HT1080 (cell line): ENCODE measurements at regions not wholly inside any gene's neighbourhood (a gene's known extent, or its start where the extent isn't known, plus 50 kb on each side); places are given as distances from the start of the nearest gene placed in this dataset. TPM values are rescaled to one million over a fixed set of nuclear protein-coding genes. Genes with fewer than 3 reads are reported as not detected.

Experiments
- DNase-seq: peaks from one replicate; pipeline ENCODE4 v3.0.0-alpha.2; 2015; ENCODE audit warnings: low read depth
- small RNA-seq: library from RNA; depleted of rRNA; stranded (forward); fragments of <200 nt; gene quantifications from one replicate; pipeline ENCODE3, GENCODE V24; 2014

- no peak for DNase-seq
Observed at GRCh38 chr12:88648625-88649024, 68.4 kb upstream of the KITLG start.

- no peak for DNase-seq
Observed at GRCh38 chr12:88646824-88647223, 66.6 kb upstream of the KITLG start.

GRCh38 chr12:88645816-88646215, 65.5 kb upstream of the KITLG start:
- no peak for DNase-seq

GRCh38 chr12:88644946-88645702, 64.9 kb upstream of the KITLG start:
- DNase-seq = no peak

- DNase-seq = no peak
Observed at GRCh38 chr12:88643685-88644084, 63.4 kb upstream of the KITLG start.

GRCh38 chr12:88642675-88643431, 62.6 kb upstream of the KITLG start:
- no peak for DNase-seq

- no peak for DNase-seq
Observed at GRCh38 chr12:88638966-88639760, 58.9 kb upstream of the KITLG start.

GRCh38 chr12:88638388-88638787, 58.1 kb upstream of the KITLG start:
- DNase-seq = no peak

- no peak for DNase-seq
Observed at GRCh38 chr12:88634008-88634407, 53.7 kb upstream of the KITLG start.

- no peak for DNase-seq
Observed at GRCh38 chr12:88633312-88633711, 53.0 kb upstream of the KITLG start.

- DNase-seq = no peak
Observed at GRCh38 chr12:88630561-88630960, 50.3 kb upstream of the KITLG start.

Small RNA genes lying in the stretch of these regions (small RNA-seq; reads per million reads assigned to genes)
- not detected for gene RNU7-120P
